Keratinocyte (primary cell): ENCODE measurements at regions not wholly inside any gene's neighbourhood (a gene's known extent, or its start where the extent isn't known, plus 50 kb on each side); places are given as distances from the start of the nearest gene placed in this dataset.

Experiments used
- CTCF ChIP-seq, 3 experiments: IDR thresholded peaks in 1 of 3; conservative IDR thresholded peaks in 1 of 3; optimal IDR thresholded peaks in 1 of 3; 2 replicates in 2 of 3; 3 replicates in 1 of 3; pipeline versions ENCODE3 to v1.5.1; 2011; ENCODE audit warnings: low read length in 3 of 3, mild to moderate bottlenecking in 3 of 3, moderate library complexity in 2 of 3, control low read depth in 1 of 3, inconsistent platforms in 1 of 3; ENCODE audit not compliant: insufficient read depth in 2 of 3; ENCODE audit errors: extremely low read depth in 1 of 3
- EZH2 ChIP-seq: IDR thresholded peaks from one replicate; pipeline ENCODE4 v1.6.1; 2012; ENCODE audit warnings: inconsistent platforms, mild to moderate bottlenecking, low read length, moderate library complexity

DNA sequence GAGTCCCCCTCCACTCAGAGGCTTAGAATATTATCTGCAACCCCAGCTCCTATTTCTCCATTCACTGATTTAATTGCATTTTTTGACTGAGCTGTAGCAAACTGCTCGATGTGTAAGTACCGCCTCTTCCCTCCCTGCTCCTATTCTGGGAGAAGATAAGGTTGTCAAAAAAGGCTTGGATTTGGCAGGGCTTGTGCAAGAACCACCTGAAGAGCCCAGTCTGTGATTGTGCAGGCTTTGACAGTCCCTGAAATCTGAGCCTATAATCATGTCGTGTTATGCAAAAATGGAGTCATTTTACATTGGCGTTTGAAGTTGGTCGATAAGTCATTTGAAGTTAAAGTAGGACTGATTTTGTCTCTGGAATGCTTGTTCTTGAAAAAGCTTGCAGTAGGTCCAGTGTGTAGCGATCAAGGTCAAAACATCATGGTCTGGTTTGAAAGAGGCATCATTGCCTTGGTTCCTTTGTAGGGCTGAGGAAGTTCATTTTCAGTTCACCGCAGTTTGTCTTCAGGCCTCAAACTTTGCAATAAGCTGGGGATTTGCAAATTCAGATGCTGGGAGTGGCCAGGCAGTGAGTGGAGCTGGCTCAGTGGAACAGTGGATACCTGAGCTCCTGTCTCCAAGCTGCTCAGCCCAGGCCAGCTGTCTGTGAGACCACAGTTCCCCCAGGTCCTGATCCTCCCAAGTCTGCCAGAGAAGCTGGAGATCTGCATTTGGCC, 68.8 kb downstream of the KATNIP start:
- TF ChIP-seq CTCF (optimal IDR thresholded peaks at IDR 0.05 in 1 of 3, IDR thresholded peaks at IDR 0.05 in 1 of 3, conservative IDR thresholded peaks at IDR 0.05 in 1 of 3; ENCODE audit: extremely low read depth in 1 of 3, insufficient read depth in 2 of 3, low read length in 3 of 3) (no peak), EZH2 (no peak)
